GM12873 (cell line): ENCODE measurements at regions not wholly inside any gene's neighbourhood (a gene's known extent, or its start where the extent isn't known, plus 50 kb on each side); places are given as distances from the start of the nearest gene placed in this dataset.

Experiments used
- CTCF ChIP-seq: IDR thresholded peaks from 2 replicates; pipeline ENCODE4 v1.5.1; 2012; ENCODE audit warnings: low read depth, mild to moderate bottlenecking, moderate library complexity, low read length, control low read depth; ENCODE audit not compliant: insufficient read depth; ENCODE audit errors: missing control alignments

DNA sequence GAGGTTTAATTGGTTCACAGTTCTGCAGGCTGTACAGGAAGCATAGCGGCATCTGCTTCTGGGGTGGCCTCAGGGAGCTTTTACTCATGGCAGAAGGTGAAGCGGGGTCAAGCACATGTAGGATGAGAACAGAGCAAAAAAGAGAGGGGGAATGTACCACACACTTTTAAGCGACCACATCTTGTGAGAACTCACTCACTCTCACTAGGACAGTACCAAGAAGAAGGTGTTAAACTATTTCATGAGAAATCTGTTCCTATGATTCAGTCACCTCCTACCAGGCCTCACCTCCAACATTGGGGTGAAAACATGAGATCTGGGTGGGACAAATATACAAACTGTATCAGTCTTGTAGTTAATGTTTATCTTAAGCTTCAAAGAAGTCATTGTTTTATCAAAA lies 174.7 kb downstream of the GNAI1 start:
- TF ChIP-seq CTCF: no peak

DNA sequence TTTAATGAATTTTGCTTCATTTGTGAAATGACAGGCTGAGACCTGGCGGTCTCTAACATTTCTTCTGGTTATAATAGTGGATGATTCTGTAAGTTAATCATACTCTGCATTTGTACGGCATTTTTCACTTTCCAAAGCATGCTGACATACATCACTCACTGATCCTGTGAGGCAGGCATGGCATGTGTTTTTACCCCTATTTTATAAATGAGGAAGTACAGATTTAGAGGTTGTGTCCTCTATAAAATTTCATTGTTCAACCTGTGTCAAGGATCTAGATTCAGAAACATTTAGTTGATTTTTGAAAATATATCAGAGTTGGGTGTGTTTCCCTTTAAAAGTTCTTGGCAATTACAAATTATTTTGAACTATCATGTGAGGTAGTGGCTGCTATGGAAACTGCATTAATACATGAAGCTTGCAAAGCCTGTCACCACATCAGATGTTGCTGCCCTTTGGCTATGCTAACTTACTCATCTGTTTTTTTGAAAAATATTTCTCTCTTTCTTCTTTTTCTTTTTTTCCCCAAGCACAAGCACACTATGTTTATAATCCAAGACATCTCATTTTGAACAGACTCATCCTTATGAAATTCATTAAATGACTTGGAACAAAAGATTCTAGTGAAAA lies 172.7 kb downstream of the GNAI1 start:
- TF ChIP-seq CTCF: no peak

GRCh38 chr7:80303315-80303714 lies 168.7 kb downstream of the GNAI1 start:
- no peak for TF ChIP-seq CTCF

DNA sequence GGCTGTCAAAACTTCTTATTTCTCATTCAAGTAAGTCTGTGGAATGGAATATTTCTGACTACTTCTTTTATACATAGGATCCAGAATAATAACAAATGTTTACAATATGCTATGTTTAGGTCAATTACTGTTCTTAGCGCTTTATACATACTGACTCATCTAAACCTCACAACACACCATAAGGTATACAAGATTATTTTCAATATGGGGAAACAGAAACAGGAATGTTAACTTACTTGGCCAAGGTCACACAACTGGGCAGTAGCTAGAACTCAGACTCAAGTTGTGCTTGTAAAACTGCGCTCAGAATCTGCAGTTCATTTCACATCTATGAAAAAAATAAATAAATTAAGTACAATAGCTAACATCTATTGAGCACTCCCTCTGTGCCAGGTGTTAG lies 168.0 kb downstream of the GNAI1 start:
- no peak for TF ChIP-seq CTCF

GRCh38 chr7:80302078-80302477 lies 167.4 kb downstream of the GNAI1 start:
- no peak for TF ChIP-seq CTCF

DNA sequence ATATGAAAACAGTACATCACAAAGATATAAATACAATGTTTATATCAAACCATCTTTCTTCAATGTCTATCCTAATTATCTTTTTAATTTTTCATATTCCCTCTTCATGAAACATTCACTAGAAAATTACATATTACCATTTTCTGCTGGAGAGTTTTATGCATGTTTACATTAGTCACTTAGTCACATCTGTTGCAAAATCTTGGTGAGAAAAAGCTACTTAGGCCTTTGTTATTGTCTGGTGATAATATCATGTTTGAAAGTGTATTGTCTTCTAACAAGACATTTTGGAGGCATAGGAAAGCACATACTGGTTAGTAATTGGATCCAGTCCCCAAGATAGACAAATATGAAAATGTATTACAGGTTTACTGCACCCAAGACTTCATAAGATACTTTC lies 163.6 kb downstream of the GNAI1 start:
- TF ChIP-seq CTCF: no peak

- no peak for TF ChIP-seq CTCF
Measured at GRCh38 chr7:80294346-80294745, 159.7 kb downstream of the GNAI1 start.
